OCI-LY3 (cell line): ENCODE measurements at regions not wholly inside any gene's neighbourhood (a gene's known extent, or its start where the extent isn't known, plus 50 kb on each side); places are given as distances from the start of the nearest gene placed in this dataset.

ENCODE experiments used
- CTCF ChIP-seq: fragments of 200-600, 300-600 bp; sonication (generic); IDR thresholded peaks from 2 replicates; pipeline ENCODE4 v1.5.1; 2014; ENCODE audit warnings: antibody characterized with exemption, low read length, low read depth
- EZH2phosphoT487 ChIP-seq: fragments of 200-600 bp; shearing (Covaris generic); IDR thresholded peaks from 2 replicates; pipeline ENCODE4 v1.6.1; 2018; ENCODE audit warnings: antibody characterized with exemption, mixed run types, low read depth

- no peak for TF ChIP-seq CTCF
- TF ChIP-seq EZH2phosphoT487, result no peak
These were observed 218.4 kb upstream of the TLE3 start for GRCh38 chr15:70316059-70316600.
